Esophagus squamous epithelium (tissue), 5 donors: ENCODE measurements at regions not wholly inside any gene's neighbourhood (a gene's known extent, or its start where the extent isn't known, plus 50 kb on each side); places are given as distances from the start of the nearest gene placed in this dataset.

Source experiments
- DNase-seq: peaks from one replicate; lab custom pipeline; 2025; lab: John Stamatoyannopoulos, UW
- H3K27ac ChIP-seq, 4 donors: fragments of 200-600 bp; sonication (generic); one replicate each; pipeline ENCODE4 v1.5.1; 2016 to 2019; ENCODE audit warnings: mild to moderate bottlenecking in 1 of 4
- H3K27me3 ChIP-seq, 4 donors: fragments of 200-600 bp; sonication (generic); 1 replicate in 3 of 4; 2 replicates in 1 of 4; pipeline versions ENCODE4 v1.5.1 to v1.6.0; 2017 to 2021; ENCODE audit warnings: antibody characterized with exemption in 1 of 4
- H3K36me3 ChIP-seq, 3 donors: fragments of 200-600 bp; sonication (generic); one replicate each; pipeline ENCODE4 v1.5.1; 2016 to 2019
- H3K4me1 ChIP-seq, 3 donors: fragments of 200-600 bp; sonication (generic); one replicate each; pipeline ENCODE4 v1.5.1; 2017 to 2019
- H3K4me3 ChIP-seq, 4 donors: fragments of 200-600 bp; sonication (generic); 1 replicate in 3 of 4; 2 replicates in 1 of 4; pipeline ENCODE4 v1.5.1; 2016 to 2019; ENCODE audit warnings: mild to moderate bottlenecking in 2 of 4, moderate library complexity in 1 of 4
- H3K9me3 ChIP-seq, 3 donors: fragments of 200-600 bp; sonication (generic); one replicate each; pipeline ENCODE4 v1.5.1; 2016 to 2019
- CTCF ChIP-seq, 6 experiments: fragments of 450-650 bp in 4 of 6; fragments of 200-600 bp in 2 of 6; sonication (generic) in 2 of 6; IDR thresholded peaks; one replicate each; pipeline ENCODE4 v1.5.1; 2016 to 2019; ENCODE audit warnings: antibody characterized with exemption in 6 of 6, mild to moderate bottlenecking in 4 of 6, moderate library complexity in 4 of 6
- POLR2A ChIP-seq, 4 donors: fragments of 450-650 bp; IDR thresholded peaks; one replicate each; pipeline ENCODE4 v1.6.1; 2017; ENCODE audit warnings: antibody characterized with exemption in 4 of 4, mild to moderate bottlenecking in 4 of 4, moderate library complexity in 3 of 4
- WGBS, 2 donors: methylation state at CpG; one replicate each; pipeline ENCODE4 v1.1.5; 2018; 5-methylcytosine and 5-hydroxymethylcytosine counted together
- intact Hi-C: fragments of 100-400 bp; cut with DNase I; formaldehyde crosslinking; loops from one replicate; pipeline ENCODE4 v1.15.0; 2022
- donor health status: DM: yes; HTN: yes; CAD: no.

- no peaks in the 10 kb centered on the region for H3K4me1 ChIP-seq
- intact Hi-C loops: no loop called here
- no peak overlapping the region for H3K27ac ChIP-seq
- peaks cover 0 to 4% (median 0%) of the 10 kb centered on the region in 3 donors for H3K9me3 ChIP-seq
- H3K36me3 ChIP-seq: no peaks in the 10 kb centered on the region
- DNase-seq: no peak
- H3K4me3 ChIP-seq: no peak overlapping the region
- no peak for TF ChIP-seq POLR2A (IDR thresholded peaks at IDR 0.05)
- no peak for TF ChIP-seq CTCF (IDR thresholded peaks at IDR 0.05)
- 57 to 71% methylated on average over 1 of the region's 1 CpG for WGBS, 2 donors
- no peaks in the 10 kb centered on the region for H3K27me3 ChIP-seq
These were observed 1099.6 kb upstream of the TMEFF2 start for GRCh38 chr2:193294371-193294770.

GRCh38 chr2:193279361-193279760 is 1084.6 kb upstream of the TMEFF2 start:
- H3K4me3 ChIP-seq: no peak overlapping the region
- no peak overlapping the region for H3K27ac ChIP-seq
- intact Hi-C loops: no loop called here
- no peaks in the 10 kb centered on the region for H3K4me1 ChIP-seq
- no peaks in the 10 kb centered on the region for H3K36me3 ChIP-seq
- WGBS, 2 donors: 51 to 63% methylated on average over 2 of the region's 2 CpGs
- no peak for TF ChIP-seq POLR2A (IDR thresholded peaks at IDR 0.05)
- TF ChIP-seq CTCF (IDR thresholded peaks at IDR 0.05): no peak
- no peaks in the 10 kb centered on the region for H3K9me3 ChIP-seq
- no peaks in the 10 kb centered on the region for H3K27me3 ChIP-seq
- no peak for DNase-seq

GRCh38 chr2:193276988-193277387 is 1082.3 kb upstream of the TMEFF2 start:
- intact Hi-C loops: no loop called here
- TF ChIP-seq CTCF (IDR thresholded peaks at IDR 0.05) (no peak), POLR2A (IDR thresholded peaks at IDR 0.05) (no peak)

GRCh38 chr2:193276560-193276959 is 1081.8 kb upstream of the TMEFF2 start:
- no peak for TF ChIP-seq CTCF (IDR thresholded peaks at IDR 0.05)
- TF ChIP-seq POLR2A (IDR thresholded peaks at IDR 0.05): no peak
- intact Hi-C loops: no loop called here
- H3K4me1 ChIP-seq: no peaks in the 10 kb centered on the region
- H3K4me3 ChIP-seq: no peak overlapping the region
- H3K27ac ChIP-seq: no peak overlapping the region
- no peaks in the 10 kb centered on the region for H3K9me3 ChIP-seq
- DNase-seq: no peak
- H3K36me3 ChIP-seq: no peaks in the 10 kb centered on the region
- H3K27me3 ChIP-seq: no peaks in the 10 kb centered on the region
- 88 to 93% methylated on average over 11 to 16 of the region's 16 CpGs for WGBS, 2 donors

More at GRCh38 chr2:193276988-193277387, 1082.3 kb upstream of the TMEFF2 start:
- H3K9me3 ChIP-seq: no peaks in the 10 kb centered on the region
- H3K27me3 ChIP-seq: no peaks in the 10 kb centered on the region
- H3K4me3 ChIP-seq: no peak overlapping the region
- WGBS, 2 donors: 79 to 82% methylated on average over 11 of the region's 11 CpGs
- H3K27ac ChIP-seq: no peak overlapping the region
- DNase-seq: no peak
- no peaks in the 10 kb centered on the region for H3K4me1 ChIP-seq
- no peaks in the 10 kb centered on the region for H3K36me3 ChIP-seq

GRCh38 chr2:193276069-193276468 is 1081.3 kb upstream of the TMEFF2 start:
- no peaks in the 10 kb centered on the region for H3K36me3 ChIP-seq
- no peak overlapping the region for H3K27ac ChIP-seq
- TF ChIP-seq CTCF (IDR thresholded peaks at IDR 0.05) (no peak), POLR2A (IDR thresholded peaks at IDR 0.05) (no peak)
- H3K27me3 ChIP-seq: no peaks in the 10 kb centered on the region
- no peaks in the 10 kb centered on the region for H3K4me1 ChIP-seq
- WGBS, 2 donors: 81 to 87% methylated on average over 6 of the region's 6 CpGs
- no peak for DNase-seq
- no peak overlapping the region for H3K4me3 ChIP-seq
- H3K9me3 ChIP-seq: no peaks in the 10 kb centered on the region
- intact Hi-C loops: no loop called here
